RWPE1 (cell line): ENCODE measurements at regions not wholly inside any gene's neighbourhood (a gene's known extent, or its start where the extent isn't known, plus 50 kb on each side); places are given as distances from the start of the nearest gene placed in this dataset.

ENCODE experiments used
- CTCF ChIA-PET: fragments of 350-600 bp; sonication (Branson Sonifier 250); formaldehyde crosslinking; extraction: SDS; loops from one replicate; lab custom pipeline; 2021; lab: Yijun Ruan, JAX
- POLR2A ChIA-PET: fragments of 400-600 bp; formaldehyde crosslinking; extraction: SDS; loops from one replicate; lab custom pipeline; 2020; ENCODE audit warnings: antibody characterized with exemption; ENCODE audit not compliant: low non-redundant PET; lab: Yijun Ruan, JAX
- DNase-seq: peaks from one replicate; pipeline ENCODE4 v3.0.0; 2012; ENCODE audit warnings: low spot score
- H3K27ac ChIP-seq: fragments of 450-650 bp; 2 replicates; pipeline ENCODE4 v1.5.1; 2017
- CTCF ChIP-seq: fragments of 450-650 bp; conservative IDR thresholded peaks from 2 replicates; pipeline ENCODE4 v1.5.1; 2017; ENCODE audit warnings: low read depth, mild to moderate bottlenecking

- DNase-seq = no peak
- ChIA-PET POLR2A (no interaction called here), CTCF (no interaction called here)
- H3K27ac ChIP-seq = no peak overlapping the region
- no peak for TF ChIP-seq CTCF
Measured at GRCh38 chr13:85592211-85592610, 207.0 kb downstream of the SLITRK6 start.

GRCh38 chr13:85590231-85590931 lies 208.8 kb downstream of the SLITRK6 start:
- ChIA-PET POLR2A (no interaction called here), CTCF (no interaction called here)
- DNase-seq = no peak

GRCh38 chr13:85589021-85589420 lies 210.2 kb downstream of the SLITRK6 start:
- DNase-seq = no peak
- H3K27ac ChIP-seq = no peak overlapping the region
- ChIA-PET CTCF (no interaction called here), POLR2A (no interaction called here)
- TF ChIP-seq CTCF = no peak

More at GRCh38 chr13:85590231-85590931, 208.8 kb downstream of the SLITRK6 start:
- H3K27ac ChIP-seq = peak overlapping the region; percentile 61
- no peak for TF ChIP-seq CTCF

- ChIA-PET POLR2A (no interaction called here), CTCF (interaction anchor here (0.5 kb wide), 1 partner anchor 656 kb away, joined by 3 read pairs; no protein-coding TSS in a partner anchor)
- no peak for TF ChIP-seq CTCF
- no peak overlapping the region for H3K27ac ChIP-seq
- no peak for DNase-seq
Measured at GRCh38 chr13:85588359-85588758, 210.9 kb downstream of the SLITRK6 start.

GRCh38 chr13:85586856-85587255 lies 212.4 kb downstream of the SLITRK6 start:
- no peak overlapping the region for H3K27ac ChIP-seq

GRCh38 chr13:85586422-85586831 lies 212.8 kb downstream of the SLITRK6 start:
- CTCF ChIA-PET = interaction anchor here (0.6 to 0.7 kb wide), 2 partner anchors 45 to 248 kb away, joined by 3 read pairs; no protein-coding TSS in a partner anchor
- H3K27ac ChIP-seq = peak overlapping the region; percentile 90
- DNase-seq = peak; percentile 73
- POLR2A ChIA-PET = no interaction called here
- TF ChIP-seq CTCF = no peak

More at GRCh38 chr13:85586856-85587255, 212.4 kb downstream of the SLITRK6 start:
- TF ChIP-seq CTCF = no peak
- ChIA-PET CTCF (interaction anchor here (0.6 kb wide), 1 partner anchor 248 kb away, joined by 3 read pairs; no protein-coding TSS in a partner anchor), POLR2A (no interaction called here)
- peak; percentile 12 for DNase-seq
